ENCODE measurements at regions not wholly inside any gene's neighbourhood (a gene's known extent, or its start where the extent isn't known, plus 50 kb on each side); places are given as distances from the start of the nearest gene placed in this dataset.

- DNase-seq = no peak
Measured at GRCh38 chr1:234871039-234871709, 257.5 kb downstream of the TOMM20 start.

GRCh38 chr1:234870020-234870981 is 258.3 kb downstream of the TOMM20 start:
- no peak overlapping the region for H3K27ac ChIP-seq (ENCODE audit: low read length)
- no peak overlapping the region for H3K4me3 ChIP-seq (ENCODE audit: low read length)
- no peaks in the 10 kb centered on the region for H3K36me3 ChIP-seq (ENCODE audit: control insufficient read depth, insufficient read depth, low read length)
- DNase-seq = peak; percentile 68
- H3K9me3 ChIP-seq (replicated peaks; ENCODE audit: control insufficient read depth, low read depth, low read length) = peaks cover 3% of the 10 kb centered on the region
- no peaks in the 10 kb centered on the region for H3K27me3 ChIP-seq (ENCODE audit: control insufficient read depth, insufficient read depth, low read length)
- 59% methylated on average over 4 of the region's 11 CpGs for WGBS (ENCODE audit: insufficient coverage)
- H3K4me1 ChIP-seq (ENCODE audit: control insufficient read depth, insufficient read depth, low read length) = peaks cover 21% of the 10 kb centered on the region

More at GRCh38 chr1:234871039-234871709, 257.5 kb downstream of the TOMM20 start:
- no peaks in the 10 kb centered on the region for H3K27me3 ChIP-seq (ENCODE audit: control insufficient read depth, insufficient read depth, low read length)
- peaks cover 23% of the 10 kb centered on the region for H3K4me1 ChIP-seq (ENCODE audit: control insufficient read depth, insufficient read depth, low read length)
- no peaks in the 10 kb centered on the region for H3K36me3 ChIP-seq (ENCODE audit: control insufficient read depth, insufficient read depth, low read length)
- H3K4me3 ChIP-seq (ENCODE audit: low read length) = no peak overlapping the region
- H3K27ac ChIP-seq (ENCODE audit: low read length) = no peak overlapping the region
- 75% methylated on average over 10 of the region's 10 CpGs for WGBS (ENCODE audit: insufficient coverage)
- H3K9me3 ChIP-seq (replicated peaks; ENCODE audit: control insufficient read depth, low read depth, low read length) = no peaks in the 10 kb centered on the region

GRCh38 chr1:234869182-234870019 is 259.2 kb downstream of the TOMM20 start:
- H3K4me3 ChIP-seq (ENCODE audit: low read length) = no peak overlapping the region
- H3K4me1 ChIP-seq (ENCODE audit: control insufficient read depth, insufficient read depth, low read length) = peaks cover 21% of the 10 kb centered on the region
- WGBS (ENCODE audit: insufficient coverage) = 72% methylated on average over 10 of the region's 16 CpGs
- no peak for DNase-seq
- H3K9me3 ChIP-seq (replicated peaks; ENCODE audit: control insufficient read depth, low read depth, low read length) = peaks cover 3% of the 10 kb centered on the region
- H3K27ac ChIP-seq (ENCODE audit: low read length) = no peak overlapping the region
- H3K27me3 ChIP-seq (ENCODE audit: control insufficient read depth, insufficient read depth, low read length) = no peaks in the 10 kb centered on the region
- no peaks in the 10 kb centered on the region for H3K36me3 ChIP-seq (ENCODE audit: control insufficient read depth, insufficient read depth, low read length)

GRCh38 chr1:234868296-234869147 is 258.5 kb upstream of the IRF2BP2 start:
- Histone ChIP-seq H3K4me3 (ENCODE audit: low read length) (no peak overlapping the region), H3K27ac (ENCODE audit: low read length) (no peak overlapping the region), H3K9me3 (replicated peaks; ENCODE audit: control insufficient read depth, low read depth, low read length) (peaks cover 3% of the 10 kb centered on the region), H3K27me3 (ENCODE audit: control insufficient read depth, insufficient read depth, low read length) (no peaks in the 10 kb centered on the region), H3K4me1 (ENCODE audit: control insufficient read depth, insufficient read depth, low read length) (peaks cover 28% of the 10 kb centered on the region), H3K36me3 (ENCODE audit: control insufficient read depth, insufficient read depth, low read length) (no peaks in the 10 kb centered on the region)
- no peak for DNase-seq
- WGBS (ENCODE audit: insufficient coverage) = 87% methylated on average over 3 of the region's 6 CpGs

GRCh38 chr1:234866007-234866866 is 256.3 kb upstream of the IRF2BP2 start:
- Histone ChIP-seq H3K27ac (ENCODE audit: low read length) (no peak overlapping the region), H3K27me3 (ENCODE audit: control insufficient read depth, insufficient read depth, low read length) (no peaks in the 10 kb centered on the region), H3K36me3 (ENCODE audit: control insufficient read depth, insufficient read depth, low read length) (no peaks in the 10 kb centered on the region), H3K4me3 (ENCODE audit: low read length) (no peak overlapping the region), H3K4me1 (ENCODE audit: control insufficient read depth, insufficient read depth, low read length) (peaks cover 41% of the 10 kb centered on the region), H3K9me3 (replicated peaks; ENCODE audit: control insufficient read depth, low read depth, low read length) (peaks cover 3% of the 10 kb centered on the region)
- WGBS (ENCODE audit: insufficient coverage) = 72% methylated on average over 12 of the region's 18 CpGs
- no peak for DNase-seq

GRCh38 chr1:234865171-234866006 is 255.4 kb upstream of the IRF2BP2 start:
- Histone ChIP-seq H3K27ac (ENCODE audit: low read length) (no peak overlapping the region), H3K27me3 (ENCODE audit: control insufficient read depth, insufficient read depth, low read length) (no peaks in the 10 kb centered on the region), H3K4me1 (ENCODE audit: control insufficient read depth, insufficient read depth, low read length) (peaks cover 36% of the 10 kb centered on the region), H3K36me3 (ENCODE audit: control insufficient read depth, insufficient read depth, low read length) (no peaks in the 10 kb centered on the region), H3K9me3 (replicated peaks; ENCODE audit: control insufficient read depth, low read depth, low read length) (peaks cover 6% of the 10 kb centered on the region), H3K4me3 (ENCODE audit: low read length) (no peak overlapping the region)
- 91% methylated on average over 3 of the region's 7 CpGs for WGBS (ENCODE audit: insufficient coverage)
- DNase-seq = no peak

GRCh38 chr1:234864116-234864515 is 254.1 kb upstream of the IRF2BP2 start:
- H3K27me3 ChIP-seq (ENCODE audit: control insufficient read depth, insufficient read depth, low read length) = no peaks in the 10 kb centered on the region
- no peaks in the 10 kb centered on the region for H3K36me3 ChIP-seq (ENCODE audit: control insufficient read depth, insufficient read depth, low read length)
- peaks cover 6% of the 10 kb centered on the region for H3K9me3 ChIP-seq (replicated peaks; ENCODE audit: control insufficient read depth, low read depth, low read length)
- WGBS (ENCODE audit: insufficient coverage) = 83% methylated on average over 1 of the region's 3 CpGs
- H3K27ac ChIP-seq (ENCODE audit: low read length) = no peak overlapping the region
- no peak for DNase-seq
- no peak overlapping the region for H3K4me3 ChIP-seq (ENCODE audit: low read length)
- peaks cover 26% of the 10 kb centered on the region for H3K4me1 ChIP-seq (ENCODE audit: control insufficient read depth, insufficient read depth, low read length)

- no peak overlapping the region for H3K4me3 ChIP-seq (ENCODE audit: low read length)
- peak overlapping the region; percentile 88 for H3K27ac ChIP-seq (ENCODE audit: low read length)
- H3K27me3 ChIP-seq (ENCODE audit: control insufficient read depth, insufficient read depth, low read length) = no peaks in the 10 kb centered on the region
- peak; percentile 72 for DNase-seq
- H3K9me3 ChIP-seq (replicated peaks; ENCODE audit: control insufficient read depth, low read depth, low read length) = peaks cover 6% of the 10 kb centered on the region
- 34% methylated on average over 4 of the region's 6 CpGs for WGBS (ENCODE audit: insufficient coverage)
- H3K4me1 ChIP-seq (ENCODE audit: control insufficient read depth, insufficient read depth, low read length) = peaks cover 25% of the 10 kb centered on the region
- H3K36me3 ChIP-seq (ENCODE audit: control insufficient read depth, insufficient read depth, low read length) = no peaks in the 10 kb centered on the region
Measured at GRCh38 chr1:234863551-234863971, 253.6 kb upstream of the IRF2BP2 start.
